SJSA1 (cell line): ENCODE measurements at regions not wholly inside any gene's neighbourhood (a gene's known extent, or its start where the extent isn't known, plus 50 kb on each side); places are given as distances from the start of the nearest gene placed in this dataset.

Experiments used
- DNase-seq, 2 experiments: peaks; one replicate each; pipeline ENCODE4 v3.0.0-alpha.2; 2015 to 2020; ENCODE audit warnings: low spot score in 2 of 2, low read depth in 1 of 2
- H3K27ac ChIP-seq: fragments of 250-450 bp; sonication (Bioruptor Pico); 2 replicates; pipeline ENCODE4 v1.5.1; 2020; ENCODE audit warnings: mild to moderate bottlenecking, moderate library complexity
- H3K27me3 ChIP-seq: fragments of 250-450 bp; sonication (Bioruptor Pico); replicated peaks from 2 replicates; pipeline ENCODE4 v1.5.1; 2020; ENCODE audit warnings: mild to moderate bottlenecking, moderate library complexity
- H3K36me3 ChIP-seq: fragments of 250-450 bp; sonication (Bioruptor Pico); 2 replicates; pipeline ENCODE4 v1.5.1; 2020; ENCODE audit warnings: mild to moderate bottlenecking
- H3K4me1 ChIP-seq: fragments of 250-450 bp; sonication (Bioruptor Pico); replicated peaks from 2 replicates; pipeline ENCODE4 v1.6.1; 2021; ENCODE audit warnings: mild to moderate bottlenecking
- H3K4me3 ChIP-seq: fragments of 250-450 bp; sonication (Bioruptor Pico); 2 replicates; pipeline ENCODE4 v1.5.1; 2020; ENCODE audit warnings: mild to moderate bottlenecking
- H3K9me3 ChIP-seq: fragments of 250-450 bp; sonication (Bioruptor Pico); replicated peaks from 2 replicates; pipeline ENCODE4 v1.5.1; 2020; ENCODE audit warnings: mild to moderate bottlenecking

- no peaks in the 10 kb centered on the region for H3K9me3 ChIP-seq
- H3K36me3 ChIP-seq: no peaks in the 10 kb centered on the region
- no peaks in the 10 kb centered on the region for H3K4me1 ChIP-seq
- no peaks in the 10 kb centered on the region for H3K27me3 ChIP-seq
- no peak for DNase-seq
- no peak overlapping the region for H3K4me3 ChIP-seq
- no peak overlapping the region for H3K27ac ChIP-seq
Observed at GRCh38 chr12:81998761-81999378, 239.7 kb upstream of the PPFIA2 start.

- H3K36me3 ChIP-seq: no peaks in the 10 kb centered on the region
- no peak overlapping the region for H3K27ac ChIP-seq
- no peaks in the 10 kb centered on the region for H3K27me3 ChIP-seq
- no peak for DNase-seq
- H3K4me3 ChIP-seq: no peak overlapping the region
- no peaks in the 10 kb centered on the region for H3K4me1 ChIP-seq
- no peaks in the 10 kb centered on the region for H3K9me3 ChIP-seq
Observed at GRCh38 chr12:81992461-81992860, 233.3 kb upstream of the PPFIA2 start.

- no peak for DNase-seq
- H3K4me3 ChIP-seq: no peak overlapping the region
- no peaks in the 10 kb centered on the region for H3K36me3 ChIP-seq
- H3K4me1 ChIP-seq: no peaks in the 10 kb centered on the region
- H3K9me3 ChIP-seq: no peaks in the 10 kb centered on the region
- no peaks in the 10 kb centered on the region for H3K27me3 ChIP-seq
- H3K27ac ChIP-seq: no peak overlapping the region
Observed at GRCh38 chr12:81991868-81992267, 232.7 kb upstream of the PPFIA2 start.

- H3K27ac ChIP-seq: no peak overlapping the region
- H3K4me3 ChIP-seq: no peak overlapping the region
- no peak for DNase-seq
- H3K9me3 ChIP-seq: no peaks in the 10 kb centered on the region
- no peaks in the 10 kb centered on the region for H3K4me1 ChIP-seq
- no peaks in the 10 kb centered on the region for H3K36me3 ChIP-seq
- H3K27me3 ChIP-seq: no peaks in the 10 kb centered on the region
Observed at GRCh38 chr12:81988362-81988761, 229.2 kb upstream of the PPFIA2 start.

- Histone ChIP-seq H3K9me3 (no peaks in the 10 kb centered on the region), H3K4me1 (no peaks in the 10 kb centered on the region), H3K4me3 (no peak overlapping the region), H3K27ac (no peak overlapping the region), H3K27me3 (no peaks in the 10 kb centered on the region), H3K36me3 (no peaks in the 10 kb centered on the region)
- DNase-seq: no peak
Observed at GRCh38 chr12:81987371-81987770, 228.2 kb upstream of the PPFIA2 start.

GRCh38 chr12:81976661-81977060, 217.5 kb upstream of the PPFIA2 start:
- no peak for DNase-seq
- Histone ChIP-seq H3K9me3 (no peaks in the 10 kb centered on the region), H3K36me3 (no peaks in the 10 kb centered on the region), H3K27ac (no peak overlapping the region), H3K27me3 (no peaks in the 10 kb centered on the region), H3K4me3 (no peak overlapping the region), H3K4me1 (no peaks in the 10 kb centered on the region)

- H3K27me3 ChIP-seq: no peaks in the 10 kb centered on the region
- H3K27ac ChIP-seq: no peak overlapping the region
- H3K4me1 ChIP-seq: no peaks in the 10 kb centered on the region
- H3K4me3 ChIP-seq: no peak overlapping the region
- H3K9me3 ChIP-seq: no peaks in the 10 kb centered on the region
- DNase-seq: no peak
- H3K36me3 ChIP-seq: no peaks in the 10 kb centered on the region
Observed at GRCh38 chr12:81974762-81975161, 215.6 kb upstream of the PPFIA2 start.

GRCh38 chr12:81968421-81968820, 209.3 kb upstream of the PPFIA2 start:
- Histone ChIP-seq H3K27ac (no peak overlapping the region), H3K36me3 (no peaks in the 10 kb centered on the region), H3K4me3 (no peak overlapping the region), H3K9me3 (no peaks in the 10 kb centered on the region), H3K27me3 (no peaks in the 10 kb centered on the region), H3K4me1 (no peaks in the 10 kb centered on the region)
- no peak for DNase-seq

- Histone ChIP-seq H3K27me3 (no peaks in the 10 kb centered on the region), H3K27ac (no peak overlapping the region), H3K4me3 (no peak overlapping the region), H3K4me1 (no peaks in the 10 kb centered on the region), H3K9me3 (no peaks in the 10 kb centered on the region), H3K36me3 (no peaks in the 10 kb centered on the region)
- DNase-seq: no peak
Observed at GRCh38 chr12:81963636-81964035, 204.5 kb upstream of the PPFIA2 start.

GRCh38 chr12:81963026-81963425, 203.9 kb upstream of the PPFIA2 start:
- H3K27me3 ChIP-seq: no peaks in the 10 kb centered on the region

GRCh38 chr12:81962126-81962856, 203.1 kb upstream of the PPFIA2 start:
- Histone ChIP-seq H3K9me3 (no peaks in the 10 kb centered on the region), H3K27me3 (no peaks in the 10 kb centered on the region), H3K4me1 (no peaks in the 10 kb centered on the region), H3K27ac (no peak overlapping the region), H3K36me3 (no peaks in the 10 kb centered on the region), H3K4me3 (no peak overlapping the region)
- DNase-seq: no peak

More at GRCh38 chr12:81963026-81963425, 203.9 kb upstream of the PPFIA2 start:
- no peaks in the 10 kb centered on the region for H3K36me3 ChIP-seq
- H3K4me1 ChIP-seq: no peaks in the 10 kb centered on the region
- no peak overlapping the region for H3K4me3 ChIP-seq
- H3K9me3 ChIP-seq: no peaks in the 10 kb centered on the region
- no peak overlapping the region for H3K27ac ChIP-seq
- DNase-seq: no peak

- no peaks in the 10 kb centered on the region for H3K27me3 ChIP-seq
Observed at GRCh38 chr12:81958406-81958805, 199.3 kb upstream of the PPFIA2 start.

GRCh38 chr12:81957631-81958030, 198.5 kb upstream of the PPFIA2 start:
- Histone ChIP-seq H3K27ac (no peak overlapping the region), H3K36me3 (no peaks in the 10 kb centered on the region), H3K4me3 (no peak overlapping the region), H3K4me1 (no peaks in the 10 kb centered on the region), H3K9me3 (no peaks in the 10 kb centered on the region), H3K27me3 (no peaks in the 10 kb centered on the region)
- DNase-seq: no peak

More at GRCh38 chr12:81958406-81958805, 199.3 kb upstream of the PPFIA2 start:
- H3K36me3 ChIP-seq: no peaks in the 10 kb centered on the region
- no peaks in the 10 kb centered on the region for H3K4me1 ChIP-seq
- DNase-seq: no peak
- H3K9me3 ChIP-seq: no peaks in the 10 kb centered on the region
- H3K4me3 ChIP-seq: no peak overlapping the region
- no peak overlapping the region for H3K27ac ChIP-seq

GRCh38 chr12:81956468-81956860, 197.3 kb upstream of the PPFIA2 start:
- Histone ChIP-seq H3K9me3 (no peaks in the 10 kb centered on the region), H3K27ac (no peak overlapping the region), H3K27me3 (no peaks in the 10 kb centered on the region), H3K36me3 (no peaks in the 10 kb centered on the region), H3K4me1 (no peaks in the 10 kb centered on the region), H3K4me3 (no peak overlapping the region)
- no peak for DNase-seq
